Embryonic facial prominence (tissue), 1 donor: ENCODE measurements at regions not wholly inside any gene's neighbourhood (a gene's known extent, or its start where the extent isn't known, plus 50 kb on each side); places are given as distances from the start of the nearest gene placed in this dataset.

Source experiments
- DNase-seq: peaks from one replicate; pipeline ENCODE4 v3.0.0-alpha.2; 2016; ENCODE audit errors: extremely low spot score

GRCh38 chr11:36807871-36808270 is 209.8 kb upstream of the RAG2 start:
- no peak for DNase-seq

DNA sequence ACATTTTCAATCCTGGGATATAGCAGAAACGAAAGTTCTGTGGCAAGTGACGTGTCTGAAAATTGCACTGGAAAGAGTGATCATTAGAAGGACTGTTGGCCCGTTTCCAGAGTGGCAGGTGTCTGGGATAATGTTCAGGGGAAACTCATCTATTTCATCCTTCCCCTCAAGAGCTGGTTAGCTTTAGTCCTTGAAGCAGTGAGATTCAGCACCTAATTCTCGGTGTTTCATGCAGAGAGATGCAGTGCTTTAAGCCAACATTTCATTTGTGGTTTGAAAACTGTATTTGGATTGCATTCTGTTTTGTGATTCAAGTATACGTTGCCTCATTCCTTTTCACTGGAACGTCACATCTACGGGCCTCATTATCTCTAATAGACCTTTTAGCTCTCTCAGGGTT is 205.0 kb upstream of the RAG2 start:
- DNase-seq: no peak

DNA sequence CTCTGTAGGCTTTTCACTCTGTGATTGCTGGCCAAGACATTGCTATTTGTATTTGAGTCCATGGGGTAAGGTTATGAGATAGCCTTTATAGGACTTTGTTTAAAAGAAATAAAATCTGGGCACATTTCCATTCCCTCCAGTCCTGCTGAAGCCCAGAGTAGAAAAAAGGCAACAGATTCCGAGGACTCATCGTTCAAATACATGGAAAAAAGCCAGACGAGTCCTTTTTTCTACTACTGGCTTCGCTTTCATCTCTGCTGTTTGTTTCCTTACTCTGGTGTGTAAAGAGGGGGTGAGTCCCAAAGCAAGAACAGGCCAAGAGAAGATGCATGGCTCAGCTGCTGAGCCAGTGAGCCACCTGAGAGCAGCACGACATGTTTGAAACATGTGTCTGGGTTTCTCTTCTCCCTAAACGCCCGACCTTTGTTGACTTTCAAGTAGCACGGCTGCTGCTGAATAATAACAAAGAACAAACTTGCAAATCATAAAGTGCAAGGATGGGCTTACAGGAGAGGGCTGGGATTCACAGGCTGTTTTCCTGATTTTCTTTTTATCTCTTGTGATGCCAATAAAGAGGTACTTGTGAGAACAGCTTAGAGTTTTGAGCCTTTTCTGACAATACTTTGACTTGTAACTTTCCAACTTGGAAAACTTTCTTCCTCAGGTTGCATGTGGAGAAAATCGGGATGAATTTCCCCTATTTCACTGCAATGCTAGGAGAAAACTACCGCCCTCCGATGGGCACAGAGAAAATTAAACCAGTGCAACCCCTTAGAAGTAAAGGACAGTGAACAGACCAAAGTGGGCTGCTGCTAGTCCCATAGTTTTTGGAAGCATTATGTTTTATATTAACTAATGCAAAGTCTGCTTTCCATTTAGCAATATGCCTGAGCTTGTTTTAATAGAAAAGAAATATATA is 195.2 kb upstream of the RAG2 start:
- peak; percentile 18 for DNase-seq

- DNase-seq: no peak
Observed at GRCh38 chr11:36791957-36792356, 193.9 kb upstream of the RAG2 start.

- no peak for DNase-seq
Observed at GRCh38 chr11:36790526-36790925, 192.5 kb upstream of the RAG2 start.

DNA sequence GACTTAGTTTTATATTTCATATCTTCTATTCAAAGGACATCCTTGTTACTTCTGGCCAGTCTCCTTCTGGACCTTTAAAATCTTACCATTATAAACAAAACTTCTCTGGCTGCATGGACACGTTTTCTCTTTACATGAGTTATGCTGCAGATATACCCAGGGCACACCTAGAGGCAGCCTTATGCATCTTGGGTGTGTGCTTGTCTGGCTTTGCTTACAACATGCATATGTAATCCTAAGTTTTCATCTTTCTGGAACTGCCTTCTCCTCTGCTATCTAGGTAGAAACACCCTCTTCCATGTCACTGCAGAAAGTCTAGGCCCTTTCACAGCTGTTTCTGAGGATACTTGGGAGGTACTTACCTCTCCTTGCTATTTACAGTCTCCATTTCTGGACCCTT is 185.8 kb upstream of the RAG2 start:
- DNase-seq: no peak

GRCh38 chr11:36779791-36780190 is 181.8 kb upstream of the RAG2 start:
- no peak for DNase-seq

DNA sequence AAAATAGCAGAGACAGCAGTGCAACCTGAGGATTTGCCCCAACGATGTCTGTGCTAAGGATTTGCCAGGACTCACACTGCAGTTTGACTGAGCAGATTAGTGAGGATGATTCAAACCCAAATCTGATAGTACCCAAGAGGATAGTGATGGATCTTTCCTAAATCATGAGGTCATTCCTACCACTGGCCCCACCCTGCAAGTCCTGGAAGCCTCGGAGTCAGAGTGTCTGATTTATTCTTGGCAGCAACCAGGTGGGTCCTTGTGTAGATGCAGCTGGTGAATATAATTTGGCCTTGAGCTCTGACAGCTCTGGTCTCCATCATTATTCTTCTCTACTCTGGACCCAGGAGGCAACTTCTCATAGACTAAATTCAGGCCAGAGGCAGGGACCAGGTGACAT is 179.3 kb upstream of the RAG2 start:
- DNase-seq: no peak

GRCh38 chr11:36775756-36776155 is 177.7 kb upstream of the RAG2 start:
- DNase-seq: no peak

DNA sequence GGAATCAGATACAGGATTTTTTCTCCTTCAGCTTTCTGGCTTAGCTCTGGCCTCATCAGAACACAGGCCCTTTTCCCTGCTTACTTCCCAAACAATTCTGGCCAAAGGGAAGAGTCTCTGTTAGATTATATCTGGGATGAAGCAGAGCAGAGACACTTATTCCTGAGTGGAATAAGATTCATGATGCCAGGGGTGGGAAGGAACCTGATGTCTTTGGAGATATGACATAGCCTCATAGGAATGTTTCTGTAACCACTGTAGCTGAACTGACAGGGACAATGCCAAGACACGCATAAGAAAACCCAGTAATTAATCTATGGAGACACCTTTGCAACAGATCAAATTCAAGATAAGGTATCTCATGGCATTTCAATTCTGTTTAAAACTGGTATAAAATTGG is 177.1 kb upstream of the RAG2 start:
- no peak for DNase-seq

- no peak for DNase-seq
Observed at GRCh38 chr11:36774603-36775002, 176.6 kb upstream of the RAG2 start.

GRCh38 chr11:36763187-36763586 is 165.2 kb upstream of the RAG2 start:
- no peak for DNase-seq

DNA sequence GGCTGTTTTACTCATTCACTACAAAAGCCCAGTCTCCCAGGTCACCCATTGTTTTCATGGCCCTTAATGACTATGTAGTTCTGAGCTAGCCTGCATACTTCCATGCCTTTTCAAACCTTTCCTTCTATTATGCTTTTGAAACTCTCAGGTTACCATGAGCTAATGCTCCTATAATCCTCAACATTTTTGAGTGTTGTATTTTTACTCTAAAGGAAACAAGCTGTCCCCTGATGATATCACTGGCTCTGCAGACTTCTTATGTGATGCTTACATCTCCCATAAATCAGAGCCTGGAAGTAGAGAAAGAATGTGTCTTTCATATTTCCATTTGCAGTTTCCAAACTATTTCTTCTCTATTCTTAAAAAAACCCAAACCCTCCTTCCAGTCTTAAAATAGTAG is 159.0 kb upstream of the RAG2 start:
- no peak for DNase-seq

GRCh38 chr11:36753960-36754359 is 155.9 kb upstream of the RAG2 start:
- DNase-seq: no peak

GRCh38 chr11:36751996-36752395 is 154.0 kb upstream of the RAG2 start:
- no peak for DNase-seq

DNA sequence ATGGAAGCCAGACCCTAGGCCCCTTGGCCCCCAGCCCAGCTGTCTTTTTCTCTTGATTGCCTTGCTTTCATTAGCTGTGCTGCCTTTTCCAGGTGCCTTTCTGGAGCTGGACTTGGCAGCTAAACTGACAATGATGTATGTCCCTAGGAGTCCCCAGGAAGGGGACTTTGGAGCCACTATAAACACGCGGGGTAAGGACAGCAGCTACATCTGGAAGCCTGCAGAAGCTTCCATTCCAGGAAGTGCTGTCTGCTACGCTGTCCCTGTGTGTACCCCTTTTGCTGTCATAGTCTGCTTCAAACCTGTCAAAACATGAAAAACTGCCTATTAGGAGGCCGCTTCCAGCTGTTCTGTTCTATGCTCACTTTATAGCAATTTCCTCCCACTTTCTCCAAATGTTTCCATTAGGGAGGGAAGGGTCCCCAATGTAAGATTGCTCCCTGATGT is 153.3 kb upstream of the RAG2 start:
- DNase-seq: no peak

DNA sequence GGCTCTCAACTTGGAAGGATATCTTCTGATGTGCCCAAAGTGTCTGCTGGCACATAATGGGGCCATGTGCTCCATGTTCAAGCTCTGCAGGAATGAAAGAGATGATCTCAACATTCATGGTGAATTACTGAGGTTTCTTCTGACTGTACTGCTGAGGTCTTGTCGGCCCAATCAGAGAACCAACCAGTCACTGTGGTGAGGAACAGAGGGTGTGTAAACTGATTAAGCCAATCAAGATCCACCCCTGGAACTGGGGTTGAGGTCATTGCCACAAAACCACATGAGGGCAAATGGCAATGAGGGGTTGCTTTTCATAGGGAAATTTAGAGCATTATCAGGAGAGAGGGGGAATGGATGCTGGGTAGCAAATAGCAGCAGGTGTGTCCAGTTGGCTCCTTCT is 152.3 kb upstream of the RAG2 start:
- no peak for DNase-seq

DNA sequence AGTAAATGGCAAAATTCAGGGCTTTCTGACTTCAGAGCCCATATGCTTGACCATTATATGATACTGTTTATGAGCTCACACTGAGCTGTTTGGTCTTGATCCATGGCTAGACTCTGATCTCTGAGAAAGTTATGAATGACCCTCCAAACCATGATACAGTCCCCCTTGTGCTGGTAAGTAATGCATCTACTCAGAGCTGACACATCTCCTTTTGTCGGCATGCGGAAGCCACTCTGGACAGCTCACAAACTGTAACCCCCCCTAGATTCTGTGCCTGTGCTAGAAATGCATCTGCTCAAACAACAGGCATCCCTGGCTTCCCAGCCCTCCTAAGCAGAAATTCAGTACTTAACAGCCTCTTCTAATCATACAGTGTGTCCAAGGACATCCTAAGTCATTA is 150.8 kb upstream of the RAG2 start:
- no peak for DNase-seq

DNA sequence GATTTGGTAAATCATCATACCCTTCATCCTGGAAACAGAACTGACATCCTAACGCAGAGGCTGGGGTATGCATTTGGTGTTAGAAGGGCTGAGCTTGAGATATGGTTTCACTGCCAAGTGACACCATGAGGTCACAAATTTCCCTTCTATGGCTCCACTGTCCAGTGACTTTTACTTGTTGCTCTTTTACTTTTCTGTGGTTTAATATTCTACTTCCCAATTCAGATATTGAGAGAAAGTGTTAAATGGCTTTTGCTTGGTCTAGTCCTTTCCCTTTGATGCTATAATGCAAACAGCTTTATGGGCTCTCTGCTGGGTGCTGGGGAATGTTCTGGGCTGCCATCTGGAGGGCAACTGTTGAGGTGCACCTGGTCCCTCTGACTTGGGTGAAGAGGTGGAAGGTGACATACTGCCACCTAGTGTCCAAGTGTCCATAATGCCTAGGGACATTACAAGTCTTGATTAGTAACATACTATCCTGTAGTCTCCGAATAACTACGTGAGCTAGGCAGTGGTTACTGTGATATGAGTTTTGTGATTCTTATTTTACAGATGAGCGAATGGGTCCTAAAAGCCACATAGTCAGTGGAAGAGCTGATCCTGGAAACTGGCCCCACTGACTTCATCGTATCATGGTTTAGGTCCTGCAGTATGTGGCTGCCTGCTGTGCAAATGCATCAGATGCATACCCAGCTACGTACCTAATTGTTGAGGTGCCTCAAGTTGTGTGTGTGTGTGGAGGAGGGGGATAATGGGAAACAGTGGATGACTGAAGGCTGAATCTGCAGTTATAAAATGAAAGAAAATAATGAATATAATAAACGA is 149.1 kb upstream of the RAG2 start:
- peak; percentile 42 for DNase-seq

DNA sequence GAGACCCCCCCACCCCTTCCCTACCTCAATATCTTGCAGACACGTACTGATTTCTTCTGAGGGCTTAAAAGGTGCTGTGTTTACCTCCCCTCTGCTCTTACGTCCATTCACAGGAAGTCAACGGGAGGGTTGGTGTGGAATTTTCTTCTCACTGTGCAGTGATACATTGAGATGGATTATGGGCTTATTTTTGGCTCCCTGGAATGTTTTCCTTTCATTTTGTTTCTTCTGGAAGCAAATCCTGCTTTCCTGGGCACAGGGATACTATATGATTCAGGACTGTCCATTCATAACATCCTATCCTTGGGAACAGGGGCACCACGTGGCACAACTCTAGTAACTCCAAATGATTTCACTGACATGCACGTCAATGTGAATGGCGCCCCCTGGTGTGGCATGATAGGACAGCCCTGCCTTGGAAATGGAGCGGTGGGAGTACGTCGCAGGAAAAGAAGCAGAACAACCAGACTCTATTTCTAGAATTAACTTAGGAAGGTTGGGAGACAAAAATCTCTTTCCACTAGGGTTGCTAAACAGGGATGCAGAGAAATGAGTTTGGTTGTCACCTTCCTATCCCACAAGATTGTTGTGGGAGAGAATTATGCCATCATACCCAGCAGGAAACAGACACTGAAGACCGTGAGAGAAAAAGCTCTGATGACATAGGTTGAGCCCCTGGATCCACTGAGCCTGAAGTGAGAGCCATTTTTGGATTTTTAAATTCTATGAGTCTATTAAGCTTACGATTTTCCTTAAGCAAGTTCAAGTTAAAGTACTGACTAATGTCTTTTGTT is 146.5 kb upstream of the RAG2 start:
- no peak for DNase-seq

DNA sequence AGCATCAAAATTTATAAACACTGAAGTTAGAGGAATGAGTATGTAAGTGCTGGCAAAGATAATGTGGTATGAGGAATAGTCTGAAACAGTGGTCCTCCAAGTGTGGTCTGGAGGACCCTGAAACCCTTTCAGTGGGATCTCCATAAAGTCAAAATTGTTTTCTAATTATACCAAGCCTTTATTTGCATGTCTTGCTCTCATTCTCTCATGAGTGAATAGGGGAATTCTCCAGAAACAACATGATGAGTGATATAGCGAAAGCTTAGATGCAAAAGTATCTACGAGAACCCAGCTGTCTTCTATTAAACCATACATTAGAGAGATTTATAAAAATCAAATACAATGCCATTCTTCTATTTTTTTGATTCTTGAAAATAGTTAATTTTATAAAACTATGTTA is 145.0 kb upstream of the RAG2 start:
- no peak for DNase-seq

GRCh38 chr11:36741515-36741914 is 143.5 kb upstream of the RAG2 start:
- DNase-seq: no peak
